ENCODE measurements at regions not wholly inside any gene's neighbourhood (a gene's known extent, or its start where the extent isn't known, plus 50 kb on each side); places are given as distances from the start of the nearest gene placed in this dataset.

DNA sequence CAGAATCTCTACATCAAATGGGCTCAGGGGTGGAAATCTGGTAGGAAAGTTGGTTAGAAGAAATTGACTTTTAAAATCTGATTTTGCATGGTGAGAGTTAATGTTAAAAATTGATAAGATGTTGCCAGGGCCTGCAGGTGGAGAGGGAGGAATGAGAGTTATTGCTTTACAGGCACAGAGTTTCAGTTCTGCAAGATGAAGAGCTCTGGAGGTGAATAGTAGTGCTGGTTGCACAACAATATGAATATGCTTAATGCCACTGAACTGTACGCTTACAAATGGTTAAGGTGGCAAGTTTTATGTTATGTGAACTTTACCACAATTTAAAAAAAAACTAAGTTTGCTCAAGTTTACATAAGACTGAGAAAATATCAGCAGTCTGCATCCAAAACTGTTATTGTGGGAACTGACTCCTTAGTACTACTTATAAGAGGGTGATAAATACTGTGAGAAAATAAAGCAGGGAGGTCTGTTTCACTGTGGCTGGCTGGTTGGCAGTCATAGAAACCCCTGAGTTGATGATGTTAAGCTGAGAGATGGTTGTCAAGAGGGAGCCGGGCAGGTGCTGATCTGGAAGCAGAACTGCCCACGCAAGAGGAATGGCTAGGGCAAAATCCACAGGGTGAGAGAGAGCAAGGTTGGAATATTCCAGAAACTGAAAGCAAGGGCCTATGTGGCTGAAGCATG, 144.9 kb downstream of the EDEM1 start:
- TF ChIP-seq, protein P1, sequence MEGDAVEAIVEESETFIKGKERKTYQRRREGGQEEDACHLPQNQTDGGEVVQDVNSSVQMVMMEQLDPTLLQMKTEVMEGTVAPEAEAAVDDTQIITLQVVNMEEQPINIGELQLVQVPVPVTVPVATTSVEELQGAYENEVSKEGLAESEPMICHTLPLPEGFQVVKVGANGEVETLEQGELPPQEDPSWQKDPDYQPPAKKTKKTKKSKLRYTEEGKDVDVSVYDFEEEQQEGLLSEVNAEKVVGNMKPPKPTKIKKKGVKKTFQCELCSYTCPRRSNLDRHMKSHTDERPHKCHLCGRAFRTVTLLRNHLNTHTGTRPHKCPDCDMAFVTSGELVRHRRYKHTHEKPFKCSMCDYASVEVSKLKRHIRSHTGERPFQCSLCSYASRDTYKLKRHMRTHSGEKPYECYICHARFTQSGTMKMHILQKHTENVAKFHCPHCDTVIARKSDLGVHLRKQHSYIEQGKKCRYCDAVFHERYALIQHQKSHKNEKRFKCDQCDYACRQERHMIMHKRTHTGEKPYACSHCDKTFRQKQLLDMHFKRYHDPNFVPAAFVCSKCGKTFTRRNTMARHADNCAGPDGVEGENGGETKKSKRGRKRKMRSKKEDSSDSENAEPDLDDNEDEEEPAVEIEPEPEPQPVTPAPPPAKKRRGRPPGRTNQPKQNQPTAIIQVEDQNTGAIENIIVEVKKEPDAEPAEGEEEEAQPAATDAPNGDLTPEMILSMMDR (IDR thresholded peaks at IDR 0.05): no peak
- no peak for TF ChIP-seq POLR2A (IDR thresholded peaks at IDR 0.05)
